ENCODE measurements at regions not wholly inside any gene's neighbourhood (a gene's known extent, or its start where the extent isn't known, plus 50 kb on each side); places are given as distances from the start of the nearest gene placed in this dataset.
"Not testable (repeated sequence)": the region's sequence is repeated elsewhere in the genome, so short reads cannot be mapped to it uniquely, and the experiment has no call there.

DNA sequence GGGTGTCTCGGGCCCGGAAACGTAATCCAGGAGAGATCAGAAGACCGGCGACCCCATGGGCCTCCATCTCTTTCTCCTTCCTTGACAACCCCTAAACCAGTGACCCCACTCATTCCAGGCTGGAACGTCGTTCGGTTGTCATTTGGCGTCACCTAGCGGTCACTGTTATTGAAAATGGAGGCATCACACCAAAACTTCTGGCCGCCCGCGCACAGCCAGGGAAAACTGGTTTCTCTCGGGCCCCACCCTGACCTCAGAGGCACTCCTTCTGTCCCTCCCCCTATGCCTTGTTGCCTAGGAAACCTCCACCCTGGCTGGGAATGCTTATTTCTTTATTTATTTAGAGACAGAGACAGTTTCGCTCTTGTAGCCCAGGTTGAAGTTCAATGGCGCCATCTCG lies 2327.3 kb upstream of the TPTE start:
- DNase-seq = not testable (repeated sequence)

DNA sequence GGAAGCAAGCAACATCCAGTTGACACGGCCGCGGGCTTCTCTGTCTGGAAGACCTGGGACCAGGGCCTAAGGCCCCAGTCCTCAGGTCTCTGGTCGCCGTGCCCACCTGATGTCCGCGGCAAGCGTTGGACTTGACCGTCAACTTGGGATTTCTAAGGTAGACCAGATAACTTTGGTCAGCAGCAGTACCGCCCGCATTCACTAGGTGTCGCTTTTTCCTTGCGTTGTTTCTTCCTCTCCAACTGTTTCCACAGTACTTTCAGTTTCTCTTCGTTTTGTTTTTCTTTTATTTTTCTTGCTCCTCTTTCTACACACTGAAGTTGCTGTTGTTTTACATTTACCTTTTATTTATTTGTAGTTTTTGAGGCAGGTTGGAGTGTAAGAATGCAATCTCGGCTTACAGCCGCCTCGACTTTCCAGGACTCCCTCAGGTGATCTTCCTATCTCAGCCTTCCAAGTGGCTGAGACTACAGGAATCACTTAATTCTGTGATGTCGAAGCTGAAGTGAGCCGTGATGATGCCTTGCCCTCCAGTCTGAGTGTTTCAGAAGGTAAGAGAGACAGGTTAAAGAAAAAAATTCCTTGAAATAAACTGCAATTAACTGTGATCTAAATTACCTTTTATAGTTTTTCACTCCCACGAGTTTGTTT lies 2323.9 kb upstream of the TPTE start:
- DNase-seq = not testable (repeated sequence)

DNA sequence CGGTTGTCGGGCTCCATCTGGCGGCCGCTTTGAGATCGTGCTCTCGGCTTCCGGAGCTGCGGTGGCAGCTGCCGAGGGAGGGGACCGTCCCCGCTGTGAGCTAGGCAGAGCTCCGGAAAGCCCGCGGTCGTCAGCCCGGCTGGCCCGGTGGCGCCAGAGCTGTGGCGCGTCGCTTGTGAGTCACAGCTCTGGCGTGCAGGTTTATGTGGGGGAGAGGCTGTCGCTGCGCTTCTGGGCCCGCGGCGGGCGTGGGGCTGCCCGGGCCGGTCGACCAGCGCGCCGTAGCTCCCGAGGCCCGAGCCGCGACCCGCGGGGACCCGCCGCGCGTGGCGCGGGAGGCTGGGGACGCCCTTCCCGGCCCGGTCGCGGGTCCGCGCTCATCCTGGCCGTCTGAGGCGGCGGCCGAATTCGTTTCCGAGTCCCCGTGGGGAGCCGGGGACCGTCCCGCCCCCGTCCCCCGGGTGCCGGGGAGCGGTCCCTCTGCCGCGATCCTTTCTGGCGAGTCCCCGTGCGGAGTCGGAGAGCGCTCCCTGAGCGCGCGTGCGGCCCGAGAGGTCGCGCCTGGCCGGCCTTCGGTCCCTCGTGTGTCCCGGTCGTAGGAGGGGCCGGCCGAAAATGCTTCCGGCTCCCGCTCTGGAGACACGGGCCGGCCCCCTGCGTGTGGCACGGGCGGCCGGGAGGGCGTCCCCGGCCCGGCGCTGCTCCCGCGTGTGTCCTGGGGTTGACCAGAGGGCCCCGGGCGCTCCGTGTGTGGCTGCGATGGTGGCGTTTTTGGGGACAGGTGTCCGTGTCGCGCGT lies 2316.1 kb upstream of the TPTE start:
- not testable (repeated sequence) for DNase-seq

DNA sequence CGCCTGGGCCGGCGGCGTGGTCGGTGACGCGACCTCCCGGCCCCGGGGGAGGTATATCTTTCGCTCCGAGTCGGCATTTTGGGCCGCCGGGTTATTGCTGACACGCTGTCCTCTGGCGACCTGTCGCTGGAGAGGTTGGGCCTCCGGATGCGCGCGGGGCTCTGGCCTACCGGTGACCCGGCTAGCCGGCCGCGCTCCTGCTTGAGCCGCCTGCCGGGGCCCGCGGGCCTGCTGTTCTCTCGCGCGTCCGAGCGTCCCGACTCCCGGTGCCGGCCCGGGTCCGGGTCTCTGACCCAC lies 2315.5 kb upstream of the TPTE start:
- DNase-seq = not testable (repeated sequence)

DNA sequence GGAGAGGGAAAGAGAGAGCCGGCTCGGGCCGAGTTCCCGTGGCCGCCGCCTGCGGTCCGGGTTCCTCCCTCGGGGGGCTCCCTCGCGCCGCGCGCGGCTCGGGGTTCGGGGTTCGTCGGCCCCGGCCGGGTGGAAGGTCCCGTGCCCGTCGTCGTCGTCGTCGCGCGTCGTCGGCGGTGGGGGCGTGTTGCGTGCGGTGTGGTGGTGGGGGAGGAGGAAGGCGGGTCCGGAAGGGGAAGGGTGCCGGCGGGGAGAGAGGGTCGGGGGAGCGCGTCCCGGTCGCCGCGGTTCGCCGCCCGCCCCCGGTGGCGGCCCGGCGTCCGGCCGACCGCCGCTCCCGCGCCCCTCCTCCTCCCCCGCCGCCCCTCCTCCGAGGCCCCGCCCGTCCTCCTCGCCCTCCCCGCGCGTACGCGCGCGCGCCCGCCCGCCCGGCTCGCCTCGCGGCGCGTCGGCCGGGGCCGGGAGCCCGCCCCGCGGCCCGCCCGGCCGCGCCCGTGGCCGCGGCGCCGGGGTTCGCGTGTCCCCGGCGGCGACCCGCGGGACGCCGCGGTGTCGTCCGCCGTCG lies 2308.3 kb upstream of the TPTE start:
- not testable (repeated sequence) for DNase-seq

DNA sequence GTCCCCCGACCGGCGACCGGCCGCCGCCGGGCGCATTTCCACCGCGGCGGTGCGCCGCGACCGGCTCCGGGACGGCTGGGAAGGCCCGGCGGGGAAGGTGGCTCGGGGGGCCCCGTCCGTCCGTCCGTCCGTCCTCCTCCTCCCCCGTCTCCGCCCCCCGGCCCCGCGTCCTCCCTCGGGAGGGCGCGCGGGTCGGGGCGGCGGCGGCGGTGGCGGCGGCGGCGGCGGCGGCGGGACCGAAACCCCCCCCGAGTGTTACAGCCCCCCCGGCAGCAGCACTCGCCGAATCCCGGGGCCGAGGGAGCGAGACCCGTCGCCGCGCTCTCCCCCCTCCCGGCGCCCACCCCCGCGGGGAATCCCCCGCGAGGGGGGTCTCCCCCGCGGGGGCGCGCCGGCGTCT lies 2306.8 kb upstream of the TPTE start:
- DNase-seq = not testable (repeated sequence)

DNA sequence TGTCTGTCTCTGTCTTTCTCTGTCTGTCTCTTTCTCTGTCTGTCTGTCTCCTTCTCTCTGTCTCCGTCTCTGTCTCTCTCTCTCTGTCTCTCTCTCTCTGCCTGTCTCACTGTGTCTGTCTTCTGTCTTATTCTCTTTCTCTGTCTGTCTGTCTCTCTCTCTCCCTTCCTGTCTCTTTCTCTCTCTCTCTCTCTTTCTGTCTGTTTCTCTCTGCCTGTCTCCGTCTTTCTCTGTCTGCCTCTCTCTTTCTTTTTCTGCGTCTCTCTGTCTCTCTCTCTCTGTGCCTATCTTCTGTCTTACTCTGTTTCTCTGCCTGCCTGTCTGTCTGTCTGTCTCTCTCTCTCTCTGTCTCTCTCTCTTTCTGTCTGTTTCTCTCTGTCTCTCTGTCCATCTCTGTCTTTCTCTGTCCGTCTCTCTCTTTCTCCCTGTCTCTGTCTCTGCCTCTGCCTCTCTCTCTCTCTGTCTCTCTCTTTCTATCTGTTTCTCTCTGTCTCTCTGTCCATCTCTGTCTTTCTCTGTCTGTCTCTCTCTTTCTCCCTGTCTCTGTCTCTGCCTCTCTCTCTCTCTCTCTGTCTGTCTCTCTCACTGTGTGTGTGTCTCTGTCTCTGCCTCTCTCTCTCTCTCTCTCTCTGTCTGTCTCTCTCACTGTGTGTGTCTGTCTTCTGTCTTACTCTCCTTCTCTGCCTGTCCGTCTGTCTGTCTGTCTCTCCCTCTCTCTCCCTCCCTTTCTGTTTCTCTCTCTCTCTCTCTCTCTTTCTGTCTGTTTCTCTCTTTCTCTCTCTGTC lies 2291.8 kb upstream of the TPTE start:
- DNase-seq = not testable (repeated sequence)

DNA sequence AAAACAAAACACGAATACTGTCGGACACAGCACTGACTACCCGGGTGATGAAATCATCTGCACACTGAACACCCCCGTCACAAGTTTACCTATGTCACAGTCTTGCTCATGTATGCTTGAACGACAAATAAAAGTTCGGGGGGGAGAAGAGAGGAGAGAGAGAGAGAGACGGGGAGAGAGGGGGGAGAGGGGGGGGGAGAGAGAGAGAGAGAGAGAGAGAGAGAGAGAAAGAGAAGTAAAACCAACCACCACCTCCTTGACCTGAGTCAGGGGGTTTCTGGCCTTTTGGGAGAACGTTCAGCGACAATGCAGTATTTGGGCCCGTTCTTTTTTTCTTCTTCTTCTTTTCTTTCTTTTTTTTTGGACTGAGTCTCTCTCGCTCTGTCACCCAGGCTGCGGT lies 2290.1 kb upstream of the TPTE start:
- DNase-seq = not testable (repeated sequence)

DNA sequence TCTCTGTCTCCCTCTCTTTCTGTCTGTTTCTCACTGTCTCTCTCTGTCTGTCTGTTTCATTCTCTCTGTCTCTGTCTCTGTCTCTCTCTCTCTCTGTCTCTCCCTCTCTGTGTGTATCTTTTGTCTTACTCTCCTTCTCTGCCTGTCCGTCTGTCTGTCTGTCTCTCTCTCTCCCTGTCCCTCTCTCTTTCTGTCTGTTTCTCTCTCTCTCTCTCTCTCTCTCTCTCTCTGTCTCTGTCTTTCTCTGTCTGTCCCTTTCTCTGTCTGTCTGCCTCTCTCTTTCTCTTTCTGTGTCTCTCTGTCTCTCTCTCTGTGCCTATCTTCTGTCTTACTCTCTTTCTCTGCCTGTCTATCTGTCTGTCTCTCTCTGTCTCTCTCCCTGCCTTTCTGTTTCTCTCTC lies 2288.4 kb upstream of the TPTE start:
- not testable (repeated sequence) for DNase-seq

DNA sequence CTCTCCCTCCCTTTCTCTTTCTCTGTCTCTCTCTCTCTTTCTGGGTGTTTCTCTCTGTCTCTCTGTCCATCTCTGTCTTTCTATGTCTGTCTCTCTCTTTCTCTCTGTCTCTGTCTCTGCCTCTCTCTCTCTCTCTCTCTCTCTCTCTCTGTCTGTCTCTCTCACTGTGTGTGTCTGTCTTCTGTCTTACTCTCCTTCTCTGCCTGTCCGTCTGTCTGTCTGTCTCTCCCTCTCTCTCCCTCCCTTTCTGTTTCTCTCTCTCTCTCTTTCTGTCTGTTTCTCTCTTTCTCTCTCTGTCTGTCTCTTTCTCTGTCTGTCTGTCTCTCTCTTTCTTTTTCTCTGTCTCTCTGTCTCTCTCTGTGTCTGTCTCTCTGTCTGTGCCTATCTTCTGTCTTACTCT lies 2287.3 kb upstream of the TPTE start:
- DNase-seq = not testable (repeated sequence)

DNA sequence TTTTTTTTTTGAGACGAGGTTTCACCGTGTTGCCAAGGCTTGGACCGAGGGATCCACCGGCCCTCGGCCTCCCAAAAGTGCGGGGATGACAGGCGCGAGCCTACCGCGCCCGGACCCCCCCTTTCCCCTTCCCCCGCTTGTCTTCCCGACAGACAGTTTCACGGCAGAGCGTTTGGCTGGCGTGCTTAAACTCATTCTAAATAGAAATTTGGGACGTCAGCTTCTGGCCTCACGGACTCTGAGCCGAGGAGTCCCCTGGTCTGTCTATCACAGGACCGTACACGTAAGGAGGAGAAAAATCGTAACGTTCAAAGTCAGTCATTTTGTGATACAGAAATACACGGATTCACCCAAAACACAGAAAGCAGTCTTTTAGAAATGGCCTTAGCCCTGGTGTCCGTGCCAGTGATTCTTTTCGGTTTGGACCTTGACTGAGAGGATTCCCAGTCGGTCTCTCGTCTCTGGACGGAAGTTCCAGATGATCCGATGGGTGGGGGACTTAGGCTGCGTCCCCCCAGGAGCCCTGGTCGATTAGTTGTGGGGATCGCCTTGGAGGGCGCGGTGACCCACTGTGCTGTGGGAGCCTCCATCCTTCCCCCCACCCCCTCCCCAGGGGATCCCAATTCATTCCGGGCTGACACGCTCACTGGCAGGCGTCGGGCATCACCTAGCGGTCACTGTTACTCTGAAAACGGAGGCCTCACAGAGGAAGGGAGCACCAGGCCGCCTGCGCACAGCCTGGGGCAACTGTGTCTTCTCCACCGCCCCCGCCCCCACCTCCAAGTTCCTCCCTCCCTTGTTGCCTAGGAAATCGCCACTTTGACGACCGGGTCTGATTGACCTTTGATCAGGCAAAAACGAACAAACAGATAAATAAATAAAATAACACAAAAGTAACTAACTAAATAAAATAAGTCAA lies 2276.4 kb upstream of the TPTE start:
- DNase-seq = not testable (repeated sequence)

DNA sequence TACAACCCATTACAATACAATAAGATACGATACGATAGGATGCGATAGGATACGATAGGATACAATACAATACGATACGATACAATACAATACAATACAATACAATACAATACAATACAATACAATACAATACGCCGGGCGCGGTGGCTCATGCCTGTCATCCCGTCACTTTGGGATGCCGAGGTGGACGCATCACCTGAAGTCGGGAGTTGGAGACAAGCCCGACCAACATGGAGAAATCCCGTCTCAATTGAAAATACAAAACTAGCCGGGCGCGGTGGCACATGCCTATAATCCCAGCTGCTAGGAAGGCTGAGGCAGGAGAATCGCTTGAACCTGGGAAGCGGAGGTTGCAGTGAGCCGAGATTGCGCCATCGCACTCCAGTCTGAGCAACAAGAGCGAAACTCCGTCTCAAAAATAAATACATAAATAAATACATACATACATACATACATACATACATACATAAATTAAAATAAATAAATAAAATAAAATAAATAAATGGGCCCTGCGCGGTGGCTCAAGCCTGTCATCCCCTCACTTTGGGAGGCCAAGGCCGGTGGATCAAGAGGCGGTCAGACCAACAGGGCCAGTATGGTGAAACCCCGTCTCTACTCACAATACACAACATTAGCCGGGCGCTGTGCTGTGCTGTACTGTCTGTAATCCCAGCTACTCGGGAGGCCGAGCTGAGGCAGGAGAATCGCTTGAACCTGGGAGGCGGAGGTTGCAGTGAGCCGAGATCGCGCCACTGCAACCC lies 2275.6 kb upstream of the TPTE start:
- DNase-seq = not testable (repeated sequence)

DNA sequence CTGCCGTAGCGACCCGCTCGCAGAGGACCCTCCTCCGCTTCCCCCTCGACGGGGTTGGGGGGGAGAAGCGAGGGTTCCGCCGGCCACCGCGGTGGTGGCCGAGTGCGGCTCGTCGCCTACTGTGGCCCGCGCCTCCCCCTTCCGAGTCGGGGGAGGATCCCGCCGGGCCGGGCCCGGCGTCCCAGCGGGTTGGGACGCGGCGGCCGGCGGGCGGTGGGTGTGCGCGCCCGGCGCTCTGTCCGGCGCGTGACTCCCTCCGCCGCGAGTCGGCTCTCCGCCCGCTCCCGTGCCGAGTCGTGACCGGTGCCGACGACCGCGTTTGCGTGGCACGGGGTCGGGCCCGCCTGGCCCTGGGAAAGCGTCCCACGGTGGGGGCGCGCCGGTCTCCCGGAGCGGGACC lies 2269.7 kb upstream of the TPTE start:
- DNase-seq = not testable (repeated sequence)

DNA sequence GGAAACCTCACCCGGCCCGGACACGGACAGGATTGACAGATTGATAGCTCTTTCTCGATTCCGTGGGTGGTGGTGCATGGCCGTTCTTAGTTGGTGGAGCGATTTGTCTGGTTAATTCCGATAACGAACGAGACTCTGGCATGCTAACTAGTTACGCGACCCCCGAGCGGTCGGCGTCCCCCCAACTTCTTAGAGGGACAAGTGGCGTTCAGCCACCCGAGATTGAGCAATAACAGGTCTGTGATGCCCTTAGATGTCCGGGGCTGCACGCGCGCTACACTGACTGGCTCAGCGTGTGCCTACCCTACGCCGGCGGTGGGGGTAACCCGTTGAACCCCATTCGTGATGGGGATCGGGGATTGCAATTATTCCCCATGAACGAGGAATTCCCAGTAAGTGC lies 2266.3 kb upstream of the TPTE start:
- DNase-seq = not testable (repeated sequence)

DNA sequence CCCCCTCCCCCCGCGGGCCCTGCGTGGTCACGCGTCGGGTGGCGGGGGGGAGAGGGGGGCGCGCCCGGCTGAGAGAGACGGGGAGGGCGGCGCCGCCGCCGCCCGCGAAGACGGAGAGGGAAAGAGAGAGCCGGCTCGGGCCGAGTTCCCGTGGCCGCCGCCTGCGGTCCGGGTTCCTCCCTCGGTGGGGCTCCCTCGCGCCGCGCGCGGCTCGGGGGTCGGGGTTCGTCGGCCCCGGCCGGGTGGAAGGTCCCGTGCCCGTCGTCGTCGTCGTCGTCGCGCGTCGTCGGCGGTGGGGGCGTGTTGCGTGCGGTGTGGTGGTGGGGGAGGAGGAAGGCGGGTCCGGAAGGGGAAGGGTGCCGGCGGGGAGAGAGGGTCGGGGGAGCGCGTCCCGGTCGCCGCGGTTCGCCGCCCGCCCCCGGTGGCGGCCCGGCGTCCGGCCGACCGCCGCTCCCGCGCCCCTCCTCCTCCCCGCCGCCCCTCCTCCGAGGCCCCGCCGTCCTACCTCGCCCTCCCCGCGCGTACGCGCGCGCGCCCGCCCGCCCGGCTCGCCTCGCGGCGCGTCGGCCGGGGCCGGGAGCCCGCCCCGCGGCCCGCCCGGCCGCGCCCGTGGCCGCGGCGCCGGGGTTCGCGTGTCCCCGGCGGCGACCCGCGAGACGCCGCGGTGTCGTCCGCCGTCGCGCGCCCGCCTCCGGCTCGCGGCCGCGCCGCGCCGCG lies 2264.1 kb upstream of the TPTE start:
- peak in 1 of 3 donors; percentile 3 for DNase-seq

DNA sequence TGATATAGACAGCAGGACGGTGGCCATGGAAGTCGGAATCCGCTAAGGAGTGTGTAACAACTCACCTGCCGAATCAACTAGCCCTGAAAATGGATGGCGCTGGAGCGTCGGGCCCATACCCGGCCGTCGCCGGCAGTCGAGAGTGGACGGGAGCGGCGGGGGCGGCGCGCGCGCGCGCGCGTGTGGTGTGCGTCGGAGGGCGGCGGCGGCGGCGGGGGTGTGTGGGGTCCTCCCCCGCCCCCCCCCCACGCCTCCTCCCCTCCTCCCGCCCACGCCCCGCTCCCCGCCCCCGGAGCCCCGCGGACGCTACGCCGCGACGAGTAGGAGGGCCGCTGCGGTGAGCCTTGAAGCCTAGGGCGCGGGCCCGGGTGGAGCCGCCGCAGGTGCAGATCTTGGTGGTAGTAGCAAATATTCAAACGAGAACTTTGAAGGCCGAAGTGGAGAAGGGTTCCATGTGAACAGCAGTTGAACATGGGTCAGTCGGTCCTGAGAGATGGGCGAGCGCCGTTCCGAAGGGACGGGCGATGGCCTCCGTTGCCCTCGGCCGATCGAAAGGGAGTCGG lies 2261.2 kb upstream of the TPTE start:
- DNase-seq = not testable (repeated sequence)
